ENCODE measurements at regions not wholly inside any gene's neighbourhood (a gene's known extent, or its start where the extent isn't known, plus 50 kb on each side); places are given as distances from the start of the nearest gene placed in this dataset.

GRCh38 chr4:176500894-176501293 is 181.1 kb downstream of the SPCS3 start:
- no peak for ATAC-seq
- Histone ChIP-seq H3K9ac (ENCODE audit: low read length) (no peak overlapping the region), H3K4me3 (replicated peaks in 1 of 2; ENCODE audit: low read depth in 1 of 2, low read length in 2 of 2) (no peak overlapping the region), H3K79me2 (ENCODE audit: insufficient read depth, low read length) (no peaks in the 10 kb centered on the region), H3K4me2 (ENCODE audit: low read length) (no peak overlapping the region), H3K36me3 (ENCODE audit: control insufficient read depth in 1 of 2, insufficient read depth in 2 of 2, low read length in 2 of 2) (no peaks in the 10 kb centered on the region), H3K27me3 (ENCODE audit: insufficient read depth, low read length) (no peaks in the 10 kb centered on the region), H3K9me3 (ENCODE audit: control insufficient read depth in 1 of 2, insufficient read depth in 1 of 2, low read depth in 1 of 2, low read length in 2 of 2) (no peaks in the 10 kb centered on the region), H3K9me2 (ENCODE audit: insufficient read depth) (no peaks in the 10 kb centered on the region), H3K27ac (ENCODE audit: low read depth, low read length) (no peak overlapping the region), H3K4me1 (ENCODE audit: control insufficient read depth in 1 of 2, insufficient read depth in 2 of 2, low read length in 2 of 2) (peaks cover 4 to 5% of the 10 kb centered on the region in 2 experiments; a peak in 2 of 4 replicates), H2AFZ (ENCODE audit: low read depth, low read length, poor library complexity, severe bottlenecking) (no peak overlapping the region), H4K20me1 (ENCODE audit: insufficient read depth) (no peaks in the 10 kb centered on the region)
- ChIA-PET POLR2A (no interaction called here), RAD21 (ENCODE audit: low non-redundant PET in 1 of 2, low total read pairs in 2 of 2, uncharacterized antibody in 2 of 2, unreplicated experiment in 2 of 2) (no interaction called here), CTCF (no interaction called here)
- no peak for DNase-seq (ENCODE audit: low read depth, low spot score)
- intact Hi-C loops (cut with micrococcal nuclease), result no loop called here
- TF ChIP-seq CBX3 (IDR thresholded peaks at IDR 0.05; ENCODE audit: low read depth) (no peak), ELF1 (IDR thresholded peaks at IDR 0.05; ENCODE audit: borderline replicate concordance, low read depth) (no peak), ZFX (IDR thresholded peaks at IDR 0.05) (no peak), MAX (IDR thresholded peaks at IDR 0.05) (no peak), TCF7L2 (IDR thresholded peaks at IDR 0.05; ENCODE audit: borderline replicate concordance, extremely low read depth, insufficient read depth, insufficient read length) (no peak), POLR2A (IDR thresholded peaks at IDR 0.05; ENCODE audit: borderline replicate concordance, extremely low read depth, insufficient read depth, insufficient read length) (no peak), CTCF (IDR thresholded peaks at IDR 0.05 in 2 of 3, conservative IDR thresholded peaks at IDR 0.05 in 1 of 3; ENCODE audit: borderline replicate concordance in 1 of 3, insufficient read depth in 1 of 3, low read depth in 2 of 3, low read length in 2 of 3) (no peak), SIN3A (IDR thresholded peaks at IDR 0.05; ENCODE audit: low read depth) (no peak), RAD21 (IDR thresholded peaks at IDR 0.05; ENCODE audit: low read depth) (no peak), REST (IDR thresholded peaks at IDR 0.05; ENCODE audit: low read depth) (no peak), YY1 (IDR thresholded peaks at IDR 0.05; ENCODE audit: extremely low read depth, insufficient replicate concordance, low read depth, low read length) (no peak), JUND (IDR thresholded peaks at IDR 0.05) (no peak), EZH2phosphoT487 (IDR thresholded peaks at IDR 0.05; ENCODE audit: borderline replicate concordance) (no peak), ATF3 (IDR thresholded peaks at IDR 0.05) (no peak), EZH2 (IDR thresholded peaks at IDR 0.05) (no peak), ZBTB33 (IDR thresholded peaks at IDR 0.05; ENCODE audit: extremely low read depth, insufficient replicate concordance, low read length) (no peak), CEBPB (IDR thresholded peaks at IDR 0.05; ENCODE audit: low read depth) (no peak)
- no TSS peak for BruUV-seq (replicated peaks)
